IPS-18c (cell line): ENCODE measurements at regions not wholly inside any gene's neighbourhood (a gene's known extent, or its start where the extent isn't known, plus 50 kb on each side); places are given as distances from the start of the nearest gene placed in this dataset.
"Not testable (repeated sequence)": the region's sequence is repeated elsewhere in the genome, so short reads cannot be mapped to it uniquely, and the experiment has no call there.

ENCODE experiments used
- H3K4me3 ChIP-seq: 2 replicates; pipeline ENCODE4 v1.7.0; 2013; ENCODE audit warnings: low read depth, mild to moderate bottlenecking, low read length, moderate library complexity; ENCODE audit not compliant: insufficient read depth
- H3K9me3 ChIP-seq: one replicate; pipeline ENCODE4 v1.6.1; 2013; ENCODE audit warnings: mild to moderate bottlenecking, low read length, moderate library complexity; ENCODE audit not compliant: control insufficient read depth, insufficient read depth

DNA sequence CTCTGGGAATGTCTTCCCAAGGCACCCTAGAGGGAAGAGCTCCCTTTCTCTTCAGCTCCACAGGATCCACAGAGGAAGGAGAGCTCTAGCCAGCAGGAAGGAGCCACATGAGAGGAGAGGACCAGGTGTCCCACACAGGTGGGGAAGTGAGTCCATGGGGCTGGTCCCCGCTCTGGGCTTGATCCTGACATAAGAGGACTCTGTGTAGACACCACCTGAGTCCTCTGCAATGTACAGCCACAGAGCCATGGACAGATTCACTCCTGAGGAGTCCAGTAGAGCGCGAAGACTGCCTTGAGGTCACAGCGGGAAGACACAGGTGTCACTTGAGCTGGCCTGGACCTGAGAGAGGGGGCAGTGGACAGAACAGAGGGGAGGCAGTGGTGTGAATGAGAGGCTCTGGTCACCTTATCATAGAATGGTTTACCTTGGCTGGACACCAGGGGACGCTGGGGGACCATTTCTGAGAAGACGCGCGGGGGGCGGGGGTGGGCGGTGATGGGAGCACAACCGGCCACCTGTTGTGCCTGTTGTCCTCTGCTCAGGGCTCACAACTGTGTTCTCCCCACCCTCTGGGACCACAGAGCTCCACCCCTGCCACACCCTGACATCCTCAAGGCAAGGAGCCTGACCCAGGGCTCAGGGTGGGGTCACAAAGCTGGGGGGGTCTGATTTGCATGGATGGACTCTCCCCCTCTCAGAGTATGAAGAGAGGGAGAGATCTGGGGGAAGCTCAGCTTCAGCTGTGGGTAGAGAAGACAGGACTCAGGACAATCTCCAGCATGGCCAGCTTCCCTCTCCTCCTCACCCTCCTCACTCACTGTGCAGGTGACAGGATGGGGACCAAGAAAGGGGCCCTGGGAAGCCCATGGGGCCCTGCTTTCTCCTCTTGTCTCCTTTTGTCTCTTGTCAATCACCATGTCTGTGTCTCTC, 128.2 kb downstream of the ZNF280B start:
- Histone ChIP-seq H3K9me3 (no peaks in the 10 kb centered on the region), H3K4me3 (no peak overlapping the region)

GRCh38 chr22:22381292-22381691, 127.2 kb downstream of the ZNF280B start:
- H3K9me3 ChIP-seq = not testable (repeated sequence)

GRCh38 chr22:22384267-22384666, 124.3 kb downstream of the ZNF280B start:
- Histone ChIP-seq H3K4me3 (no peak overlapping the region), H3K9me3 (no peaks in the 10 kb centered on the region)

More at GRCh38 chr22:22381292-22381691, 127.2 kb downstream of the ZNF280B start:
- not testable (repeated sequence) for H3K4me3 ChIP-seq

- no peaks in the 10 kb centered on the region for H3K9me3 ChIP-seq
- H3K4me3 ChIP-seq = no peak overlapping the region
Measured at GRCh38 chr22:22384668-22385244, 123.8 kb downstream of the ZNF280B start.

DNA sequence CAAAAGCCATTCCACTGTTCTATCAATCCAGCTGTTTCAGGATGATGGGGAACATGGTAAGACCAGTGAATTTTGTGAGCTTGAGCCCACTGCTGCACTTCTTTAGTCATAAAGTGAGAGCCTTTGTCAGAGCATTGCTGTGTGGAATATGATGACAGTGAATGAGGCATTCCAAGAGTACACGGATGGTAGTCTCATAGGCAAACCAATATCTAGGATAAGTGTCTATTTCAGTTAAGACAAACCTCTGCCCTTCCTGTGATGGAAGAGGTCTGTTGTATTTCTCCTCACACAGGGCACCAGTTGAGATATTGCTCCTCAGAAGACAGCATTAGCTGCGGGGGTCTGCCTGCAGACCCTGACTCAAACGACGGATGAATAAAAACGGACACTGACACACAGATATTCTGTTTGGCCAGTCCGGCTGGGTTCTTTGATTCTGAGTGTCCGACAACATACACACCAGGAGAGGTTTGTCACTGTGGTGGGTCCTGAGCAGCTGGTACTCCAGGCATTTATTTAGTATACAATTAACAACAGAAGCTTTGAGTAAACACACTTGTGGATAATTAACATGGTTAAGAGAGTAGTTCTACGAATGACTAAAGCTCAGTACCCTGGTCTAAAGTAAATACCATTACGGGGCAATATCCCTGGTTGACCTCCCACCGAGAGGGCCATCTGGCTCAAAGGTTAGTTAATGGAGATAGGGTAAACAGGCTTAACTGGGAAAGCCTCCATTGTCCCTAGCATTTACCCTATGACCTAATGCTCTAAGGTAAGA, 121.7 kb downstream of the ZNF280B start:
- no peak overlapping the region for H3K4me3 ChIP-seq
- no peaks in the 10 kb centered on the region for H3K9me3 ChIP-seq

DNA sequence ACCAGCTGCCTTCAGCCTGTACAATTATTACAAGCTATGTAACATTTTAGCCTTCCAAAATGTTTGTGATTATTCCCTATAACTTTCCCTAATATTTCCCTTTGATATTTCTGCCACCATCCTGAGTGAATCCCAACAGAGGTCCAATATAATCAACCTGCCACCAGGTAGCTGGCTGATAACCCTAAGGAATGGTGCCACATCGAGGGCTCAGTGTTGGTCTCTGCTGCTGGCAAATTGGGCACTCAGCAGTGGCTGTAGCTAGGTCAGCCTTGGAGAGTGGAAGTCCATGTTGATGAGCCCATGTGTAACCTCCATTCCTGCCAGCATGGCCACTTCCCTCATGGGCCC, 121.2 kb downstream of the ZNF280B start:
- no peaks in the 10 kb centered on the region for H3K9me3 ChIP-seq
- no peak overlapping the region for H3K4me3 ChIP-seq

- Histone ChIP-seq H3K9me3 (no peaks in the 10 kb centered on the region), H3K4me3 (no peak overlapping the region)
Measured at GRCh38 chr22:22388090-22388489, 120.5 kb downstream of the ZNF280B start.

DNA sequence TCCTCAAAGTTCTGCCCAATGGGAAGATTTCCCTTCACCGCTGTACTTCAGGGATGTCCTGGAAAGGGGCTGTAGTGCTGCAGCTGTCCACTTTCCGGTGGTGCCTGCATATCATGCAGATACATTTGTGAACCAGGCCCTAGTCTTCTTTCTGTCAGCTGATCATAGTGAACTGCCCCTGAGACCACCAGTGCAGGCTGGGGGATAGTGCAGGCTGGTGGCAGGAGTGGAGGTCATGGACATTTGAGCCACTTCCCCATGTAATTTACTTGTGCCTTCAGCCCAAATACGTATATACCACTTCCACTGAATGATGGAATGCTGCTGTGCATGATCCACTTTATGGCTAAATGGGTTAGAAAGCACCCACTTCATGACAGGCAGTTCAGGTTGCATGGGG, 120.0 kb downstream of the ZNF280B start:
- Histone ChIP-seq H3K4me3 (no peak overlapping the region), H3K9me3 (no peaks in the 10 kb centered on the region)

GRCh38 chr22:22389467-22389866, 119.1 kb downstream of the ZNF280B start:
- Histone ChIP-seq H3K4me3 (no peak overlapping the region), H3K9me3 (no peaks in the 10 kb centered on the region)

- H3K9me3 ChIP-seq = no peaks in the 10 kb centered on the region
Measured at GRCh38 chr22:22390989-22391388, 117.6 kb downstream of the ZNF280B start.

GRCh38 chr22:22391543-22391942, 117.0 kb downstream of the ZNF280B start:
- H3K4me3 ChIP-seq = no peak overlapping the region

More at GRCh38 chr22:22390989-22391388, 117.6 kb downstream of the ZNF280B start:
- no peak overlapping the region for H3K4me3 ChIP-seq

DNA sequence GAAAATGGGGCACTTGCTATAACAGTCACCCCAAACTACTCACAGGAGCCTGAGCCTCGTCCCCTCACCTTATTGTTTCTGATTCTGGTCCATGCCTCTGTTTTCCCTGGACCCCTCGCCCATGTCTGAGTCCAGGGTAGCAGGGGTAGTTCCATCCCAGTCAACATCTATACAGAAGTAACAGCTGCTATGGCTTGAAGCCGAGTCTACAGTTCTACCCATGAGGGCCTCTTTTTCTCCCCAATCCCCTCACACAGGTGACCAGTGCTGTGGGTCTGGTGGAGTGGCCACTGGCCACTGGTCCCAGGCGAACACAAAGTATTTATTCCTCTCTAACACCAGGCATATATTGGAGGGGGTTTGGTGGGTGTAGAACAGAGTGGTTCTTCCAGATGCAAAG, 116.4 kb downstream of the ZNF280B start:
- Histone ChIP-seq H3K4me3 (no peak overlapping the region), H3K9me3 (no peaks in the 10 kb centered on the region)

More at GRCh38 chr22:22391543-22391942, 117.0 kb downstream of the ZNF280B start:
- no peaks in the 10 kb centered on the region for H3K9me3 ChIP-seq

GRCh38 chr22:22394591-22394990, 114.0 kb downstream of the ZNF280B start:
- H3K4me3 ChIP-seq = no peak overlapping the region

DNA sequence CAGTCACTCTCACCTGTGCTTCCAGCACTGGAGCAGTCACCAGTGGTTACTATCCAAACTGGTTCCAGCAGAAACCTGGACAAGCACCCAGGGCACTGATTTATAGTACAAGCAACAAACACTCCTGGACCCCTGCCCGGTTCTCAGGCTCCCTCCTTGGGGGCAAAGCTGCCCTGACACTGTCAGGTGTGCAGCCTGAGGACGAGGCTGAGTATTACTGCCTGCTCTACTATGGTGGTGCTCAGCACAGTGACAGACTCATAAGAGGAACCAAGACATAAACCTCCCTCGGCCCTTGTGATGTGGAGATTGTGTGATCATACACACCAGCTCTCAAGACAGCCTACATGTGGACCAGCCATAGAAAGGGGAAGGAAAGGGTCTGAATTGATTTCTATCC, 113.3 kb downstream of the ZNF280B start:
- Histone ChIP-seq H3K4me3 (no peak overlapping the region), H3K9me3 (no peaks in the 10 kb centered on the region)

More at GRCh38 chr22:22394591-22394990, 114.0 kb downstream of the ZNF280B start:
- H3K9me3 ChIP-seq = no peaks in the 10 kb centered on the region

DNA sequence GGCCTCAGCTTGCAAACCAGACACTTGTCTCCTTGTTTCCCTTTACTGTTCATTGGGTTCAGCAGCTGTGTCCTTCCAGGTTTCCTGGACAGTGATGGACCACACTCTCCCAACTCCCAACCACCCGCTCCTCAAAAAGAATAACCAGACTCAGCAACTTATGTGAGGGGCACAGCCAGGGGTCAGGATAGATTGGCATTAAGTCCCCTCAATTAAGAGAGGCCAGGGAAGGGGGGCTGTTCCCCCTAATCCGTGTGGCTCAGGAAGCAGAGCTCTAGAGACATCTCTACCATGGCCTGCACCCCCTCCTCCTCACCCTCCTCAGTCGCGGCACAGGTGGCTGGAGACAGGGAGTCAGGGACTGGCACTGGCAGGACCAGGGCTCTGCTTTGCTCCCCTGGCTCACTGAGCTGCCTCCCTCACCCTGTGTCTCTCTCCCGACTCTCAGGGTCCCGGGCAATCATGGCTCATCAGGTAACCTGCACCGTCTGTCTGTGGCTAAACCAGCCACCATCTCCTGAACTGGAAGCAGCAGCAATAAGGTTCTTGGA, 111.7 kb downstream of the ZNF280B start:
- H3K9me3 ChIP-seq = no peaks in the 10 kb centered on the region
- no peak overlapping the region for H3K4me3 ChIP-seq

DNA sequence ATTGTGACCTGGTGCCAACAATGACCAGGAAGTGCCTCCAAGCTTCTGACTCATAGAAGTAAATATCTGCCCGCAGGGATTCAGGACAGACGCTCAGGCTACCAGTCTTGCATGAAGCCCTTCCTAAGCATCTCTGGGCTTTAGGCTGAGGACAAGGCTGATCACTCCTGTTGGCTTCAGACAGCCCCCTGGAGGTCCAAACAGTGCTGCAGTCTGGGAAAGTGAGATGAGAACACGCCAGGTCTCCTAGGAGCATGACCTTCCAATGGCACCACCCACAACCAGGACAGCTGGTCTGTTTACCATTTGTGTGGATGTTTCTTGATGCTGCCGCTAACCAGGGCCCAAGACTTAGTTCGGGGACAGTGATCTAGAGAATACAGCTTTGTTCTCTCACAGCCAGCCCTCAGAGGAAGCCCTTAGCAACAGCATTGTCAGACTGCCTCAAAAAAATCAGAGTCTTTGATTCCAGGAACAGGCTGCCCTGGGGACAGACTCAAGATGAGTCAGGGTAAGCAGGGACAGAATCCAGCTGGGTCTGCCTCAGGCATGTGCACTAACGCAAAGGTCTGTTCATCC, 111.2 kb downstream of the ZNF280B start:
- Histone ChIP-seq H3K9me3 (no peaks in the 10 kb centered on the region), H3K4me3 (no peak overlapping the region)

DNA sequence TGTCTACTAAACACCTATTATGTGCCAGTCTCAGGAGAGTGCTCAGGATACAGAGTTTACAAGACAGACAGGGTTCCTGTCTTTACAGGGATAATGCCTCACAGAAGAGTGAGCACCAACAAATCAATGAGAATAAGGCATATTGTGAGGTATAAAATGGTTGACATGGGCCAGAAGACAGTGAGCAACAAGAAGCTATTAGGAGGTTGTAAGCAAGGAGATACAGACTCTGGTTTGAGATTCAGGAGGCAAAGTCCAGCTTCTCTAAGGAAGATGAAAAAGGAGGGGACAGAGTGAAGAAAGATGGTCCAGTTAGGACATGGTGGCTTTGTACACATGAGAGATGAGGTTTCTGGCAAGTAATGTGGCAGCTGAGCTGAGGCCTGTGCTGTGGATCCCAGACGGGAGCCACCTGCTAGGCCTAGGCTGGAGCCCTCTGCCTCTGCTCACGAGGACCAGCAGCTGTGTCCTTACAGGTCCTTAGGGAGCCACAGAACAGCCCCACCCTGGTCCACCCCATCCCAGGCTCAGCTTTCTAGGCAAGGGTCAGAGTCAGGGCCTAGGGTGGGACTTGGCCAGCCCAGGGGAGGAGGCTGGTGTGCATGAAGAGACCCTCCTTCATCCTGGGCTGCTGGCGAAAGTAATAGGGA, 110.5 kb downstream of the ZNF280B start:
- H3K9me3 ChIP-seq = no peaks in the 10 kb centered on the region
- no peak overlapping the region for H3K4me3 ChIP-seq
